Nephron progenitor cell (in vitro differentiated cells): ENCODE measurements at regions not wholly inside any gene's neighbourhood (a gene's known extent, or its start where the extent isn't known, plus 50 kb on each side); places are given as distances from the start of the nearest gene placed in this dataset.

Experiments used
- DNase-seq: peaks from one replicate; pipeline ENCODE4 v3.0.0; 2021
- H3K27ac Mint-ChIP-seq: 2 replicates; pipeline ENCODE4 v1.8.0; 2021; ENCODE audit warnings: mild to moderate bottlenecking, moderate library complexity, mixed read lengths
- H3K27me3 Mint-ChIP-seq: 2 replicates; pipeline ENCODE4 v1.8.0; 2021; ENCODE audit warnings: mild to moderate bottlenecking, low read depth, mixed read lengths; ENCODE audit not compliant: poor library complexity
- H3K36me3 Mint-ChIP-seq: 2 replicates; pipeline ENCODE4 v1.8.0; 2021; ENCODE audit warnings: low read depth, mixed read lengths
- H3K4me1 Mint-ChIP-seq: 2 replicates; pipeline ENCODE4 v1.8.0; 2021; ENCODE audit warnings: mixed read lengths
- H3K4me3 Mint-ChIP-seq: 2 replicates; pipeline ENCODE4 v1.8.0; 2021; ENCODE audit warnings: mild to moderate bottlenecking, moderate library complexity, mixed read lengths
- H3K9me3 Mint-ChIP-seq: 2 replicates; pipeline ENCODE4 v1.8.0; 2021; ENCODE audit warnings: mild to moderate bottlenecking, moderate library complexity, mixed read lengths
- CTCF ChIP-seq: fragments of 200-600 bp; sonication (generic); IDR thresholded peaks from 2 replicates; pipeline ENCODE4 v1.5.0; 2021; ENCODE audit warnings: antibody characterized with exemption

GRCh38 chr6:105874835-105875626 lies 211.1 kb upstream of the PRDM1 start:
- Mint-ChIP-seq H3K27me3 (no peaks in the 10 kb centered on the region), H3K9me3 (no peaks in the 10 kb centered on the region), H3K27ac (no peak overlapping the region), H3K4me3 (no peak overlapping the region), H3K4me1 (peaks cover 12% of the 10 kb centered on the region), H3K36me3 (no peaks in the 10 kb centered on the region)
- TF ChIP-seq CTCF, result no peak
- no peak for DNase-seq

- Mint-ChIP-seq H3K27me3 (no peaks in the 10 kb centered on the region), H3K27ac (no peak overlapping the region), H3K9me3 (no peaks in the 10 kb centered on the region), H3K4me1 (peaks cover 9% of the 10 kb centered on the region), H3K4me3 (no peak overlapping the region), H3K36me3 (no peaks in the 10 kb centered on the region)
- DNase-seq, result no peak
- no peak for TF ChIP-seq CTCF
These were observed 212.3 kb upstream of the PRDM1 start for GRCh38 chr6:105873799-105874198.

GRCh38 chr6:105873211-105873704 lies 212.9 kb upstream of the PRDM1 start:
- peaks cover 9% of the 10 kb centered on the region for H3K4me1 Mint-ChIP-seq
- no peak for TF ChIP-seq CTCF
- H3K27me3 Mint-ChIP-seq, result no peaks in the 10 kb centered on the region
- no peaks in the 10 kb centered on the region for H3K36me3 Mint-ChIP-seq
- H3K9me3 Mint-ChIP-seq, result no peaks in the 10 kb centered on the region
- no peak overlapping the region for H3K27ac Mint-ChIP-seq
- H3K4me3 Mint-ChIP-seq, result no peak overlapping the region
- DNase-seq, result no peak

- no peak for DNase-seq
- Mint-ChIP-seq H3K36me3 (no peaks in the 10 kb centered on the region), H3K27ac (no peak overlapping the region), H3K4me1 (peaks cover 9% of the 10 kb centered on the region), H3K9me3 (no peaks in the 10 kb centered on the region), H3K27me3 (no peaks in the 10 kb centered on the region), H3K4me3 (no peak overlapping the region)
- TF ChIP-seq CTCF, result no peak
These were observed 213.9 kb upstream of the PRDM1 start for GRCh38 chr6:105872249-105872648.

GRCh38 chr6:105871542-105871941 lies 214.6 kb upstream of the PRDM1 start:
- DNase-seq, result no peak
- Mint-ChIP-seq H3K27me3 (no peaks in the 10 kb centered on the region), H3K27ac (no peak overlapping the region), H3K4me1 (peaks cover 9% of the 10 kb centered on the region), H3K4me3 (no peak overlapping the region), H3K9me3 (no peaks in the 10 kb centered on the region), H3K36me3 (no peaks in the 10 kb centered on the region)
- no peak for TF ChIP-seq CTCF
